HepG2 (cell line): ENCODE measurements at regions not wholly inside any gene's neighbourhood (a gene's known extent, or its start where the extent isn't known, plus 50 kb on each side); places are given as distances from the start of the nearest gene placed in this dataset.

Experiments
- ATAC-seq: fragments of 200-7000 bp; cut with Tn5 transposase; 3 replicates; pipeline ENCODE4 v1.9.1; 2020; ENCODE audit warnings: mild to moderate bottlenecking, moderate library complexity
- BruUV-seq: library from RNA; stranded (reverse); fragments of 400-500 nt; replicated peaks from 2 replicates; lab custom pipeline; 2021; lab: Mats Ljungman, UMichigan
- CTCF ChIA-PET: fragments of 300-600 bp; formaldehyde crosslinking; extraction: SDS; loops from one replicate; lab custom pipeline; 2021; ENCODE audit warnings: low total read pairs, inconsistent platforms, low intra/inter-chr PET ratio; lab: Yijun Ruan, JAX
- POLR2A ChIA-PET: fragments of 350-600 bp; sonication (Branson Sonifier 250); formaldehyde crosslinking; loops from one replicate; lab custom pipeline; 2020; ENCODE audit warnings: antibody characterized with exemption, inconsistent platforms; lab: Yijun Ruan, JAX
- DNase-seq: peaks from one replicate; pipeline ENCODE4 v3.0.0-alpha.2; 2015; ENCODE audit warnings: low spot score
- FAIRE-seq: peaks from 3 replicates; lab custom pipeline; 2011; peaks lifted over from hg19 to GRCh38; lab: Jason Lieb, UNC
- H2AFZ ChIP-seq: one replicate; pipeline ENCODE4 v1.6.1; 2011; ENCODE audit warnings: low read length, inconsistent platforms
- H3K27ac ChIP-seq: fragments of 300-600 bp; 3 replicates; pipeline ENCODE4 v1.8.0; 2011; ENCODE audit warnings: mixed run types, mild to moderate bottlenecking, mixed read lengths, low read length, inconsistent platforms; ENCODE audit not compliant: insufficient read depth; ENCODE audit errors: extremely low read length
- H3K27me3 ChIP-seq, 2 experiments: fragments of 200-600 bp in 1 of 2; 2 replicates in 1 of 2; 3 replicates in 1 of 2; pipeline versions ENCODE4 v1.6.0 to v1.8.0; 2011; ENCODE audit warnings: low read length in 2 of 2, mild to moderate bottlenecking in 2 of 2, moderate library complexity in 2 of 2, inconsistent platforms in 1 of 2; ENCODE audit not compliant: insufficient read depth in 2 of 2, control insufficient read depth in 1 of 2
- H3K36me3 ChIP-seq, 2 experiments: fragments of 200-600 bp in 1 of 2; replicated peaks in 1 of 2; 2 replicates in 1 of 2; 3 replicates in 1 of 2; pipeline versions ENCODE4 v1.5.1 to v1.8.0; 2011; ENCODE audit warnings: low read length in 2 of 2, inconsistent platforms in 1 of 2; ENCODE audit not compliant: insufficient read depth in 2 of 2, control insufficient read depth in 1 of 2
- H3K4me1 ChIP-seq: 2 replicates; pipeline ENCODE4 v1.5.1; 2012; ENCODE audit warnings: low read length, inconsistent platforms; ENCODE audit not compliant: insufficient read depth
- H3K4me2 ChIP-seq: 2 replicates; pipeline ENCODE4 v1.6.0; 2011; ENCODE audit warnings: low read depth, low read length, inconsistent platforms
- H3K4me3 ChIP-seq, 3 experiments: fragments of 200-600 bp in 1 of 3; sonication (generic), shearing (Covaris generic) in 1 of 3; replicated peaks in 1 of 3; 2 replicates each; pipeline ENCODE4 v1.5.1; 2011 to 2016; ENCODE audit warnings: low read length in 3 of 3, inconsistent platforms in 2 of 3, low read depth in 2 of 3, mild to moderate bottlenecking in 2 of 3, control low read depth in 1 of 3, mixed read lengths in 1 of 3; ENCODE audit not compliant: insufficient read depth in 1 of 3
- H3K79me2 ChIP-seq: one replicate; pipeline ENCODE4 v1.6.1; 2011; ENCODE audit warnings: low read length, inconsistent platforms; ENCODE audit not compliant: insufficient read depth
- H3K9ac ChIP-seq: 2 replicates; pipeline ENCODE4 v1.6.0; 2011; ENCODE audit warnings: mild to moderate bottlenecking, low read depth, low read length, inconsistent platforms; ENCODE audit not compliant: insufficient read depth
- H3K9me3 ChIP-seq: 2 replicates; pipeline ENCODE4 v1.5.1; 2012; ENCODE audit warnings: mild to moderate bottlenecking, low read length
- H4K20me1 ChIP-seq: 2 replicates; pipeline ENCODE4 v1.6.0; 2011; ENCODE audit warnings: inconsistent platforms, mild to moderate bottlenecking, low read length, moderate library complexity; ENCODE audit not compliant: insufficient read depth
- EEA1 ChIP-seq: sonication (generic); formaldehyde crosslinking; IDR thresholded peaks from 2 replicates; pipeline ENCODE4 v1.5.1; 2020; ENCODE audit warnings: mild to moderate bottlenecking, missing genetic modification reagents, borderline replicate concordance
- EED ChIP-seq: sonication (generic); formaldehyde crosslinking; IDR thresholded peaks from 2 replicates; pipeline ENCODE4 v1.5.0; 2020; ENCODE audit warnings: mild to moderate bottlenecking, missing genetic modification reagents
- ESRRA ChIP-seq: sonication (generic); formaldehyde crosslinking; IDR thresholded peaks from 2 replicates; pipeline ENCODE4 v1.5.1; 2020; ENCODE audit warnings: mild to moderate bottlenecking, low read depth, missing genetic modification reagents
- GPN1 ChIP-seq: sonication (generic); formaldehyde crosslinking; IDR thresholded peaks from 2 replicates; pipeline ENCODE4 v1.5.1; 2020; ENCODE audit warnings: missing genetic modification reagents, borderline replicate concordance
- HBP1 ChIP-seq: IDR thresholded peaks from 2 replicates; pipeline ENCODE4 v1.6.1; 2016; ENCODE audit warnings: low read depth, control low read depth
- HNF4A ChIP-seq: sonication (generic); formaldehyde crosslinking; IDR thresholded peaks from 2 replicates; pipeline ENCODE4 v1.4.0; 2020; ENCODE audit warnings: missing genetic modification reagents
- HOXA5 ChIP-seq: sonication (generic); formaldehyde crosslinking; IDR thresholded peaks from 2 replicates; pipeline ENCODE4 v1.4.0; 2020; ENCODE audit warnings: missing genetic modification reagents
- KDM6A ChIP-seq: IDR thresholded peaks from 2 replicates; pipeline ENCODE4 v1.6.1; 2016; ENCODE audit warnings: low read depth
- MAZ ChIP-seq, 2 experiments: sonication (generic) in 1 of 2; formaldehyde crosslinking in 1 of 2; IDR thresholded peaks; 2 replicates each; pipeline versions ENCODE4 v1.5.0 to v1.6.1; 2012 to 2020; ENCODE audit warnings: low read depth in 2 of 2, mild to moderate bottlenecking in 2 of 2, borderline replicate concordance in 1 of 2, improper control_type of control experiment in 1 of 2, low read length in 1 of 2, missing genetic modification reagents in 1 of 2, moderate library complexity in 1 of 2
- PCBP2 ChIP-seq: fragments of 200-400 bp; formaldehyde crosslinking; optimal IDR thresholded peaks from 2 replicates; pipeline ENCODE3; 2018; ENCODE audit warnings: low read length, low read depth; ENCODE audit not compliant: poor library complexity, severe bottlenecking
- RAD51 ChIP-seq: fragments of 450-650 bp; IDR thresholded peaks from 2 replicates; pipeline ENCODE4 v1.6.1; 2016; ENCODE audit warnings: borderline replicate concordance
- REXO4 ChIP-seq: sonication (generic); formaldehyde crosslinking; IDR thresholded peaks from 2 replicates; pipeline ENCODE4 v1.8.0; 2022; ENCODE audit warnings: missing genetic modification reagents, mild to moderate bottlenecking, borderline replicate concordance
- STAG1 ChIP-seq: sonication (generic); formaldehyde crosslinking; IDR thresholded peaks from 2 replicates; pipeline ENCODE4 v1.4.0; 2020; ENCODE audit warnings: missing genetic modification reagents
- THAP8 ChIP-seq: sonication (generic); formaldehyde crosslinking; IDR thresholded peaks from 2 replicates; pipeline ENCODE4 v1.5.1; 2020; ENCODE audit warnings: missing genetic modification reagents, mild to moderate bottlenecking, borderline replicate concordance
- ZIK1 ChIP-seq: sonication (generic); formaldehyde crosslinking; IDR thresholded peaks from 2 replicates; pipeline ENCODE4 v1.5.0; 2020; ENCODE audit warnings: mild to moderate bottlenecking, low read depth, missing genetic modification reagents, borderline replicate concordance
- ZNF3 ChIP-seq: IDR thresholded peaks from 2 replicates; pipeline ENCODE4 v1.7.0; 2017; ENCODE audit warnings: inconsistent platforms
- ZNF383 ChIP-seq: sonication (generic); formaldehyde crosslinking; IDR thresholded peaks from 2 replicates; pipeline ENCODE4 v1.4.0; 2020; ENCODE audit warnings: missing genetic modification reagents, mild to moderate bottlenecking, borderline replicate concordance
- ZNF451 ChIP-seq: sonication (generic); formaldehyde crosslinking; IDR thresholded peaks from 2 replicates; pipeline ENCODE4 v1.5.0; 2020; ENCODE audit warnings: mild to moderate bottlenecking, missing genetic modification reagents
- ZNF737 ChIP-seq: sonication (generic); formaldehyde crosslinking; IDR thresholded peaks from 2 replicates; pipeline ENCODE4 v1.5.0; 2020; ENCODE audit warnings: missing genetic modification reagents, mild to moderate bottlenecking, borderline replicate concordance
- WGBS: methylation state at CpG from one replicate; pipeline ENCODE4 v1.1.6; 2017; ENCODE audit warnings: low lambda C conversion rate; 5-methylcytosine and 5-hydroxymethylcytosine counted together
- in situ Hi-C: cut with HindIII; loops from 2 replicates; pipeline ENCODE4 v1.10.0; 2017; ENCODE audit warnings: low pct_unique_long_range_greater_than_20kb; ENCODE audit not compliant: extremely low pct_ligation_motif_present
- intact Hi-C: fragments of 100-400 bp; cut with micrococcal nuclease; formaldehyde crosslinking; loops from one replicate; pipeline ENCODE4 v1.10.0; 2022; ENCODE audit not compliant: unreplicated experiment
- TF ChIP-seq, protein P1 (sequence below): sonication (generic); formaldehyde crosslinking; IDR thresholded peaks from 2 replicates; pipeline ENCODE4 v1.8.1; 2023; ENCODE audit warnings: missing genetic modification reagents, inconsistent platforms, borderline replicate concordance
- TF ChIP-seq, protein P2 (sequence below): sonication (generic); formaldehyde crosslinking; IDR thresholded peaks from 2 replicates; pipeline ENCODE4 v1.5.0; 2020; ENCODE audit warnings: mild to moderate bottlenecking, missing genetic modification reagents, moderate library complexity

- ChIA-PET POLR2A (interaction anchor here (0.9 kb wide), 1 partner anchor 11 kb away, joined by 3 read pairs; no protein-coding TSS in a partner anchor), CTCF (no interaction called here)
- H3K4me2 ChIP-seq, result peak overlapping the region; percentile 47; the same call in 1 of the 2 replicates
- no peak overlapping the region for H3K9ac ChIP-seq
- H4K20me1 ChIP-seq, result no peaks in the 10 kb centered on the region
- ATAC-seq (peak; percentile 96), DNase-seq (peak; percentile 49), FAIRE-seq (peak; percentile 68)
- no peaks in the 10 kb centered on the region for H3K9me3 ChIP-seq
- intact Hi-C loops (no loop called here), in situ Hi-C loops (no loop called here)
- no TSS peak for BruUV-seq
- H3K4me1 ChIP-seq, result 0 out of 2 replicates have a peak, but pooled peaks cover 4% of the 10 kb centered on the region
- 18% methylated on average over 12 of the region's 12 CpGs for WGBS
- H3K79me2 ChIP-seq, result no peaks in the 10 kb centered on the region
- peaks cover 2 to 42% of the 10 kb centered on the region in 2 experiments; a peak in 3 of 5 replicates for H3K27me3 ChIP-seq
- no peak overlapping the region for H2AFZ ChIP-seq
- peak overlapping the region in 1 of 3 experiments; percentile 46; a peak in 1 of 6 replicates for H3K4me3 ChIP-seq
- H3K36me3 ChIP-seq, result no peaks in the 10 kb centered on the region
- no peak overlapping the region for H3K27ac ChIP-seq
- no peak for TF ChIP-seq ZIK1 (CRISPR knock-in tag)
- TF ChIP-seq ZNF383, result no peak
- no peak for TF ChIP-seq ZNF3 (CRISPR knock-in tag)
- TF ChIP-seq, protein P1, sequence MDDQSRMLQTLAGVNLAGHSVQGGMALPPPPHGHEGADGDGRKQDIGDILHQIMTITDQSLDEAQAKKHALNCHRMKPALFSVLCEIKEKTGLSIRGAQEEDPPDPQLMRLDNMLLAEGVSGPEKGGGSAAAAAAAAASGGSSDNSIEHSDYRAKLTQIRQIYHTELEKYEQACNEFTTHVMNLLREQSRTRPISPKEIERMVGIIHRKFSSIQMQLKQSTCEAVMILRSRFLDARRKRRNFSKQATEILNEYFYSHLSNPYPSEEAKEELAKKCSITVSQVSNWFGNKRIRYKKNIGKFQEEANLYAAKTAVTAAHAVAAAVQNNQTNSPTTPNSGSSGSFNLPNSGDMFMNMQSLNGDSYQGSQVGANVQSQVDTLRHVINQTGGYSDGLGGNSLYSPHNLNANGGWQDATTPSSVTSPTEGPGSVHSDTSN (CRISPR knock-in tag), result no peak
- no peak for TF ChIP-seq EEA1 (CRISPR knock-in tag)
- TF ChIP-seq HOXA5 (CRISPR knock-in tag), result no peak
- no peak for TF ChIP-seq MAZ (IDR thresholded peaks at IDR 0.05; ENCODE audit: borderline replicate concordance, low read depth, low read length)
- TF ChIP-seq MAZ (CRISPR knock-in tag; IDR thresholded peaks at IDR 0.05; ENCODE audit: low read depth), result no peak
- no peak for TF ChIP-seq ZNF451
- TF ChIP-seq PCBP2, result no peak
- no peak for TF ChIP-seq ZNF737 (CRISPR knock-in tag)
- no peak for TF ChIP-seq THAP8 (CRISPR knock-in tag)
- peak; percentile 35; the same call in 1 of the 2 replicates for TF ChIP-seq STAG1
- peak; percentile 35 for TF ChIP-seq HNF4A (CRISPR knock-in tag)
- no peak for TF ChIP-seq EED (CRISPR knock-in tag)
- TF ChIP-seq HBP1 (CRISPR knock-in tag), result no peak
- TF ChIP-seq, protein P2, sequence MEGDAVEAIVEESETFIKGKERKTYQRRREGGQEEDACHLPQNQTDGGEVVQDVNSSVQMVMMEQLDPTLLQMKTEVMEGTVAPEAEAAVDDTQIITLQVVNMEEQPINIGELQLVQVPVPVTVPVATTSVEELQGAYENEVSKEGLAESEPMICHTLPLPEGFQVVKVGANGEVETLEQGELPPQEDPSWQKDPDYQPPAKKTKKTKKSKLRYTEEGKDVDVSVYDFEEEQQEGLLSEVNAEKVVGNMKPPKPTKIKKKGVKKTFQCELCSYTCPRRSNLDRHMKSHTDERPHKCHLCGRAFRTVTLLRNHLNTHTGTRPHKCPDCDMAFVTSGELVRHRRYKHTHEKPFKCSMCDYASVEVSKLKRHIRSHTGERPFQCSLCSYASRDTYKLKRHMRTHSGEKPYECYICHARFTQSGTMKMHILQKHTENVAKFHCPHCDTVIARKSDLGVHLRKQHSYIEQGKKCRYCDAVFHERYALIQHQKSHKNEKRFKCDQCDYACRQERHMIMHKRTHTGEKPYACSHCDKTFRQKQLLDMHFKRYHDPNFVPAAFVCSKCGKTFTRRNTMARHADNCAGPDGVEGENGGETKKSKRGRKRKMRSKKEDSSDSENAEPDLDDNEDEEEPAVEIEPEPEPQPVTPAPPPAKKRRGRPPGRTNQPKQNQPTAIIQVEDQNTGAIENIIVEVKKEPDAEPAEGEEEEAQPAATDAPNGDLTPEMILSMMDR (CRISPR knock-in tag), result peak; percentile 48
- TF ChIP-seq RAD51, result no peak
- TF ChIP-seq KDM6A (CRISPR knock-in tag), result no peak
- no peak for TF ChIP-seq REXO4 (CRISPR knock-in tag)
- no peak for TF ChIP-seq GPN1 (CRISPR knock-in tag)
- TF ChIP-seq ESRRA (CRISPR knock-in tag), result no peak
These were observed 108.7 kb downstream of the TEX29 start for GRCh38 chr13:111429064-111429558.
